NB4 (cell line): ENCODE measurements at regions not wholly inside any gene's neighbourhood (a gene's known extent, or its start where the extent isn't known, plus 50 kb on each side); places are given as distances from the start of the nearest gene placed in this dataset.

Source experiments
- CTCF ChIP-seq: IDR thresholded peaks from one replicate; pipeline ENCODE4 v1.5.1; 2012; ENCODE audit warnings: low read depth, low read length
- MYC ChIP-seq: IDR thresholded peaks from 2 replicates; pipeline ENCODE4 v1.6.1; 2011; ENCODE audit warnings: low read depth, low read length
- POLR2A ChIP-seq: IDR thresholded peaks from 2 replicates; pipeline ENCODE4 v1.6.1; 2011; ENCODE audit warnings: mild to moderate bottlenecking; ENCODE audit not compliant: insufficient read length; ENCODE audit errors: extremely low read depth
- TF ChIP-seq, protein P1 (sequence below): IDR thresholded peaks from 2 replicates; pipeline ENCODE4 v1.6.1; 2011; ENCODE audit warnings: low read depth, low read length

GRCh38 chr1:65084066-65084465 is 63.9 kb upstream of the AK4 start:
- no peak for TF ChIP-seq CTCF
- no peak for TF ChIP-seq POLR2A
- TF ChIP-seq, protein P1, sequence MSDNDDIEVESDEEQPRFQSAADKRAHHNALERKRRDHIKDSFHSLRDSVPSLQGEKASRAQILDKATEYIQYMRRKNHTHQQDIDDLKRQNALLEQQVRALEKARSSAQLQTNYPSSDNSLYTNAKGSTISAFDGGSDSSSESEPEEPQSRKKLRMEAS: no peak
- TF ChIP-seq MYC: no peak
